ENCODE measurements at regions not wholly inside any gene's neighbourhood (a gene's known extent, or its start where the extent isn't known, plus 50 kb on each side); places are given as distances from the start of the nearest gene placed in this dataset.

DNA sequence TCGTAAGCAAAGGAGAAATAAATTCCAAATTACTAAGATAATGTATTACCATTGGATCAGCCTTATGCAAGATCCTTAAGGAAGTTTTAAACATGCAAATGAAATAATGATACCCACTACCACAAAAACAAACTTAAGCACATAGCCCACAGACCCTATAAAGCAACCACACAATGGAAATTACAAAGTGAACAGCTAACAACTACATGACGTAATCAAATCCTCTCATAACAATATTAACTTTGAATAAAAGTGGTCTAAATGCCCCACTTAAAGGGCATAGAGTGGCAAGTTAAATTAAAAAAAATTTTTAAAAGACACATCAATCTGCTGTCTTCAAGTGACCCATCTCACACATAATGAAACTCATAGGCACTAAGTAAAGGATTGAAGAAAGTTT, 397.3 kb upstream of the SEMA3A start:
- no peaks in the 10 kb centered on the region for H3K36me3 ChIP-seq (ENCODE audit: control insufficient read depth, insufficient read depth, low read length)
- no peak overlapping the region for H3K4me3 ChIP-seq (replicated peaks; ENCODE audit: low read depth, low read length)
- TF ChIP-seq, protein P1, sequence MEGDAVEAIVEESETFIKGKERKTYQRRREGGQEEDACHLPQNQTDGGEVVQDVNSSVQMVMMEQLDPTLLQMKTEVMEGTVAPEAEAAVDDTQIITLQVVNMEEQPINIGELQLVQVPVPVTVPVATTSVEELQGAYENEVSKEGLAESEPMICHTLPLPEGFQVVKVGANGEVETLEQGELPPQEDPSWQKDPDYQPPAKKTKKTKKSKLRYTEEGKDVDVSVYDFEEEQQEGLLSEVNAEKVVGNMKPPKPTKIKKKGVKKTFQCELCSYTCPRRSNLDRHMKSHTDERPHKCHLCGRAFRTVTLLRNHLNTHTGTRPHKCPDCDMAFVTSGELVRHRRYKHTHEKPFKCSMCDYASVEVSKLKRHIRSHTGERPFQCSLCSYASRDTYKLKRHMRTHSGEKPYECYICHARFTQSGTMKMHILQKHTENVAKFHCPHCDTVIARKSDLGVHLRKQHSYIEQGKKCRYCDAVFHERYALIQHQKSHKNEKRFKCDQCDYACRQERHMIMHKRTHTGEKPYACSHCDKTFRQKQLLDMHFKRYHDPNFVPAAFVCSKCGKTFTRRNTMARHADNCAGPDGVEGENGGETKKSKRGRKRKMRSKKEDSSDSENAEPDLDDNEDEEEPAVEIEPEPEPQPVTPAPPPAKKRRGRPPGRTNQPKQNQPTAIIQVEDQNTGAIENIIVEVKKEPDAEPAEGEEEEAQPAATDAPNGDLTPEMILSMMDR (IDR thresholded peaks at IDR 0.05; ENCODE audit: insufficient read depth, low read length, poor library complexity, severe bottlenecking): no peak
- no peak for DNase-seq (ENCODE audit: extremely low read depth, insufficient read length)
- no peaks in the 10 kb centered on the region for H3K27me3 ChIP-seq (replicated peaks; ENCODE audit: control insufficient read depth, insufficient read depth, low read length)

DNA sequence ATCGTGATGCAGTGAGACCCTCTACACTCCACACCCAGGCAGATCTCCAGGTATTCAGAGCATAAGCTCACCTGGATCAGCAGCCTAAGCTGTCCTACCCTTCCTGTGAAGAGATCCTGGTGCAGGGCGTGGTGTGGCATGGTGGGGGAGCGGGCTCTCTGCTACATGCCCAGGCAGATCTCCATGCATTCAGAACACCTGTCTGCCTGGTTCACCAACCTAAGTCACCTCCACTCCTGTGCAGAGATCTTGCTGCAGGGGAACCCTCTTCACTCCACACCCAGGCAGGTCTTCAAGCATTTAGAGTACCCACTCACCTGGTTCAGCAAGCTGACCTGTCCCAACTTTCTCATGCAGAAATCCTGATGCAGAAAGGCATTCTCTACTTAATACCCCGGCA, 394.4 kb upstream of the SEMA3A start:
- DNase-seq (ENCODE audit: extremely low read depth, insufficient read length): no peak
- no peaks in the 10 kb centered on the region for H3K36me3 ChIP-seq (ENCODE audit: control insufficient read depth, insufficient read depth, low read length)
- TF ChIP-seq, protein P1 (IDR thresholded peaks at IDR 0.05; ENCODE audit: insufficient read depth, low read length, poor library complexity, severe bottlenecking): no peak
- H3K4me3 ChIP-seq (replicated peaks; ENCODE audit: low read depth, low read length): no peak overlapping the region
- H3K27me3 ChIP-seq (replicated peaks; ENCODE audit: control insufficient read depth, insufficient read depth, low read length): no peaks in the 10 kb centered on the region

DNA sequence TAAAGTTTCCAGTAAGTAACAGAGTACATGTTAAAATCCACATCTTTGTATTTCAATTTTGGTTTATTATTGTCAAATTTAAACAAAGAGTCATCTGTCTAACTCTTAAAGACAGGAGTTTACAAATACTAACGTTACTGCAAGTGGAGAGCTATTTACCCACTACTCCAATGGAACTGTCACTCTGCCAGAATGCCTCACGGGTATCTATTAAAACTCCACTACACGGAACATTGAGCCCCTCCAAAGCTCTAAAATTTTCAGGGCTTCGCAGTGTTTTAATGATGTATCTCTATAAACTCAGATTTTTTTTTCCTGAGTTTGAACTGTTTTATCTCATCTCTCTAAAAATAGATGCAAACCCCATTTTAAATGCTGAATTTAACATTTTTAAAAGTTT, 388.7 kb upstream of the SEMA3A start:
- Histone ChIP-seq H3K27me3 (replicated peaks; ENCODE audit: control insufficient read depth, insufficient read depth, low read length) (no peaks in the 10 kb centered on the region), H3K4me3 (replicated peaks; ENCODE audit: low read depth, low read length) (no peak overlapping the region), H3K36me3 (ENCODE audit: control insufficient read depth, insufficient read depth, low read length) (no peaks in the 10 kb centered on the region)
- DNase-seq (ENCODE audit: extremely low read depth, insufficient read length): no peak
- TF ChIP-seq, protein P1 (IDR thresholded peaks at IDR 0.05; ENCODE audit: insufficient read depth, low read length, poor library complexity, severe bottlenecking): no peak

DNA sequence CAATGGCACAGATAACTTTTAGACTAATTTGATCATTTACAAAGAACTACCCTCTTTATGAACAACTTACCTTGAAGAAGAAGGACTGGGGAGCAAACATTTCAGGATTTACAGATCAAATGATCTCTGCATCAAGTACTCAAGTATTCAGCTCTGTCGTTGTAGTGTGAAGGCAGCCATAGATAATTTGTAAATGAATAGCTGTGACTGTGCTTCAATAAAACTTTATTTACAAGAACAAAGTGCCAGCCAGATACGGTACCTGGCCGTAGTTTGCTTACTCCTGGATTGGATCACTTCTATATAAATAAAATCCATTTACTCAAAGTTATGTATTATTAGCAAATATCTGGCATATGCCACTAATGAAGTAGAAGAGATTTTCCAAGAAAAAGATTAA, 388.2 kb upstream of the SEMA3A start:
- no peak overlapping the region for H3K4me3 ChIP-seq (replicated peaks; ENCODE audit: low read depth, low read length)
- no peaks in the 10 kb centered on the region for H3K36me3 ChIP-seq (ENCODE audit: control insufficient read depth, insufficient read depth, low read length)
- no peaks in the 10 kb centered on the region for H3K27me3 ChIP-seq (replicated peaks; ENCODE audit: control insufficient read depth, insufficient read depth, low read length)
- TF ChIP-seq, protein P1 (IDR thresholded peaks at IDR 0.05; ENCODE audit: insufficient read depth, low read length, poor library complexity, severe bottlenecking): no peak
- no peak for DNase-seq (ENCODE audit: extremely low read depth, insufficient read length)

DNA sequence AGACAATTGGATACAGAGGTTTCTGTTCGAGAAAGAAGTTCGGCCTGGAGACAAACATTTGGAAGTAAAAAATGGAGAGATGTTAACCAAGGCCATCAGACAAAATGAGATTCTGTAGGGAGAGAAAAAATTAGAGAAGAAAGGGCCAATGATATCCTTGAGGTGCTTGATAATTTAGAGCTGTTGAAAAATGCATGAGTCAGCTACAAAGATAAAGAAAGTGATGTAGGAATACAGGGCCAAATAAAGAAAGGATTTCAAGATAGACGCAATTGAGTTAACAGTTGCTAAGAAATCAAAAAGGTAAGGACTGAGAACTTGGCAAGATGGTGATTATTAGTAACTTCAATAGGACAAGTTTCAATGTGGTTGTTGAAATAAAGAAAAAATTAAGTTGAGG, 384.2 kb upstream of the SEMA3A start:
- H3K27me3 ChIP-seq (replicated peaks; ENCODE audit: control insufficient read depth, insufficient read depth, low read length): no peaks in the 10 kb centered on the region
- TF ChIP-seq, protein P1 (IDR thresholded peaks at IDR 0.05; ENCODE audit: insufficient read depth, low read length, poor library complexity, severe bottlenecking): no peak
- no peak for DNase-seq (ENCODE audit: extremely low read depth, insufficient read length)
- no peaks in the 10 kb centered on the region for H3K36me3 ChIP-seq (ENCODE audit: control insufficient read depth, insufficient read depth, low read length)
- no peak overlapping the region for H3K4me3 ChIP-seq (replicated peaks; ENCODE audit: low read depth, low read length)

DNA sequence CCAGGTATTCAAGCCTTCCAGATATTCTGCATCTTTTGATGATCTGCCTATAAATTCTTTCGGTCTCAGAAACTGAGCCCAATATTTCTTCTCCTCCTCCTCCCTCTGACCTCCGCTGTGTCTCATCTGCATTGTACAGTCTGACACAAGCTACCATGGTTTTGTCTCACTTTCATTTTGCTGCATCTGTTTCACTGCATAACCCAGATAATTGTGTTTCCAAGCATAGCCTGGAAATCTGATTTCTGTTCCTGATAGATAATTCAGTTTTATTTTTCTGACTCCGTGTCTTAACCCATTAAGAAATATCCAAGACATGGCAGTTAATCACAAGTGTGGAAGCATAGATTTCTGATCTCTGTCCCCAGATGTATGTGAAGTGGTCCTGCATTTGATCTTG, 374.2 kb upstream of the SEMA3A start:
- Histone ChIP-seq H3K36me3 (ENCODE audit: control insufficient read depth, insufficient read depth, low read length) (no peaks in the 10 kb centered on the region), H3K4me3 (replicated peaks; ENCODE audit: low read depth, low read length) (no peak overlapping the region), H3K27me3 (replicated peaks; ENCODE audit: control insufficient read depth, insufficient read depth, low read length) (no peaks in the 10 kb centered on the region)
- DNase-seq (ENCODE audit: extremely low read depth, insufficient read length): no peak
- TF ChIP-seq, protein P1 (IDR thresholded peaks at IDR 0.05; ENCODE audit: insufficient read depth, low read length, poor library complexity, severe bottlenecking): no peak
